ENCODE measurements at regions not wholly inside any gene's neighbourhood (a gene's known extent, or its start where the extent isn't known, plus 50 kb on each side); places are given as distances from the start of the nearest gene placed in this dataset.

DNA sequence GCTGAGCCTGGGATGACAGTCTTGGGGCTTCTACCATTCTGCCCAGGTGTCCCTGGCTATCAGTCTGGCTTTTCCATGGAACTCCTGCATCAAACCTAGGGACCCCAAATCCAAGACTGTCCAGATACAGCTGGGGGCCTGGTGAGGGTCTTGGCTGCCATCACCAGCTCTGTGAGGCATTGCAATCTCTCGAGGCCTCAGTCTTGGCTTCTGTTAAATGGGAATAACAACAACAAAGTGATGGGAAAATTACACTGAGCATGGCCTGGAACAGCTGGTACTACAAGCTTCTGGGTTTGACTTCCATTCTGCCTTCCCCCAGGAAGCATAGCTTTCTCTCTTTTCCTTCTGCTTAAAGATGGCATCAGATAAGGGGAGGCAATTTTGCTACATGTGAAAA lies 50.0 kb upstream of the LCTL start:
- Histone ChIP-seq H3K27ac (ENCODE audit: low read depth in 1 of 2, low read length in 2 of 2) (no peak overlapping the region), H3K36me3 (ENCODE audit: insufficient read depth, low read length) (no peaks in the 10 kb centered on the region), H3K9me3 (ENCODE audit: control insufficient read depth in 1 of 2, insufficient read depth in 1 of 2, low read length in 2 of 2) (no peaks in the 10 kb centered on the region), H3K4me1 (ENCODE audit: insufficient read depth, low read length) (peaks cover 11% of the 10 kb centered on the region), H3K4me3 (ENCODE audit: low read length) (no peak overlapping the region), H3K27me3 (ENCODE audit: control insufficient read depth in 1 of 2, insufficient read depth in 2 of 2, low read length in 2 of 2) (peaks cover 12 to 17% of the 10 kb centered on the region in 2 experiments)
- H3K4me3 Mint-ChIP-seq: no peak overlapping the region
- peaks cover 15% of the 10 kb centered on the region for H3K4me1 Mint-ChIP-seq (ENCODE audit: low read depth)
- no peaks in the 10 kb centered on the region for H3K36me3 Mint-ChIP-seq (ENCODE audit: low read depth)
- ChIA-PET CTCF (no interaction called here), POLR2A (no interaction called here)
- no peak for DNase-seq
- peaks cover 20% of the 10 kb centered on the region for H3K27me3 Mint-ChIP-seq
- H3K27ac Mint-ChIP-seq: no peak overlapping the region
- no peak for ATAC-seq (ENCODE audit: poor library complexity)
- TF ChIP-seq, protein P1, sequence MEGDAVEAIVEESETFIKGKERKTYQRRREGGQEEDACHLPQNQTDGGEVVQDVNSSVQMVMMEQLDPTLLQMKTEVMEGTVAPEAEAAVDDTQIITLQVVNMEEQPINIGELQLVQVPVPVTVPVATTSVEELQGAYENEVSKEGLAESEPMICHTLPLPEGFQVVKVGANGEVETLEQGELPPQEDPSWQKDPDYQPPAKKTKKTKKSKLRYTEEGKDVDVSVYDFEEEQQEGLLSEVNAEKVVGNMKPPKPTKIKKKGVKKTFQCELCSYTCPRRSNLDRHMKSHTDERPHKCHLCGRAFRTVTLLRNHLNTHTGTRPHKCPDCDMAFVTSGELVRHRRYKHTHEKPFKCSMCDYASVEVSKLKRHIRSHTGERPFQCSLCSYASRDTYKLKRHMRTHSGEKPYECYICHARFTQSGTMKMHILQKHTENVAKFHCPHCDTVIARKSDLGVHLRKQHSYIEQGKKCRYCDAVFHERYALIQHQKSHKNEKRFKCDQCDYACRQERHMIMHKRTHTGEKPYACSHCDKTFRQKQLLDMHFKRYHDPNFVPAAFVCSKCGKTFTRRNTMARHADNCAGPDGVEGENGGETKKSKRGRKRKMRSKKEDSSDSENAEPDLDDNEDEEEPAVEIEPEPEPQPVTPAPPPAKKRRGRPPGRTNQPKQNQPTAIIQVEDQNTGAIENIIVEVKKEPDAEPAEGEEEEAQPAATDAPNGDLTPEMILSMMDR (IDR thresholded peaks at IDR 0.05): no peak
- no peaks in the 10 kb centered on the region for H3K9me3 Mint-ChIP-seq
- intact Hi-C loops (cut with DNase I, micrococcal nuclease): loop anchor here in 1 of 2 experiments (5.0 kb wide), 1 partner anchor 236 kb away; no protein-coding TSS in a partner anchor

DNA sequence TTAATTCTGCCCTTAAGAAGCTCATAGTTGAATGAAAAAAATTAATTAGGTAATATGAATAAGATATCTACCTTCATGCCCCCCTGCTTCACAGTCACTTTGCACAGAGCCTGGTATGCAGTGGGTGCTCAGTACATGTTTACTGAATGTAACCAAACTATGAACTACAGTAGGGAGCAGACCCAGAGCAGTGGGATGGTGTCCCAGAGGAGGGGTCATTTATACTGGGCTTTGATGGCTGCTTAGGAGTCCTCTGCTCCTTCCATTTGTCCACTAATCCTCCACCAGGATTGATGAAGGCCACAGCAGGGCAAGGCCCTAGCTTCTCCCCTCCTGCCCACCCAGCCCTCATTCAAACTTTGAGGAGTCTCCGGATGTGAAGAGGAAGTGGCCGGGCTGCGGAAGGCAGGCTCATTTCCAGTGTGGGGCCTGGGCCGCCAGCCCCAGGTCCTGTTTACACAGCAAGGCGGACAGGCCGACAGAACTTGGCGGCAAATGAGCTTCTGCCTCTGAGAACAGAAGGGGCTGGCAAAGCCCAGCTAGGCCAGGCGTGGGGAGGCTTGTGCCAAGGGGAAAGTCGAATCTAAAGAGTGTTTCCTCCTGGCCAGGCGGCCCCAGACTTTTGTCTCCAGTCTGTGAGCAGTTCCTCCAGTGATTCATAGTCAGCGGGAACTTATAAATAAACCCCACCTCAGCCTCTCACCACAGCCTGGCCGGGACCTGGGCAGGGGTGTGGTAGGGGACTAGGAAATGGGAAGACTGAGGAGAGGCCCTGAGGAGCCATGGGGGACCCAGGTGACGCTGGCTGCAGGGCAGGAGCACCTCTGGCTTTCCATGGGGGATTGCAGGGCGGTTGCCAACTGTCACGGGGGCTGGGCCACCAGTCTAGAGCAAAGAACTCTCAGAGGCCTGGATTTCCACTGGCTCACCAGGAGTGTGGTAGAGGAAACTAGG lies 51.6 kb upstream of the LCTL start:
- peaks cover 15% of the 10 kb centered on the region for H3K4me1 Mint-ChIP-seq (ENCODE audit: low read depth)
- Histone ChIP-seq H3K9me3 (ENCODE audit: control insufficient read depth in 1 of 2, insufficient read depth in 1 of 2, low read length in 2 of 2) (peaks cover 0 to 6% of the 10 kb centered on the region in 2 experiments), H3K4me1 (ENCODE audit: insufficient read depth, low read length) (peaks cover 11% of the 10 kb centered on the region), H3K36me3 (ENCODE audit: insufficient read depth, low read length) (no peaks in the 10 kb centered on the region), H3K27me3 (ENCODE audit: control insufficient read depth in 1 of 2, insufficient read depth in 2 of 2, low read length in 2 of 2) (peaks cover 17 to 28% of the 10 kb centered on the region in 2 experiments), H3K27ac (ENCODE audit: low read depth in 1 of 2, low read length in 2 of 2) (no peak overlapping the region), H3K4me3 (ENCODE audit: low read length) (no peak overlapping the region)
- no peak overlapping the region for H3K27ac Mint-ChIP-seq
- POLR2A ChIA-PET: no interaction called here
- DNase-seq (peak in 2 of 14 experiments; percentile 47 to 62), ATAC-seq (ENCODE audit: poor library complexity) (no peak)
- CTCF ChIA-PET: no interaction called here
- peaks cover 27% of the 10 kb centered on the region for H3K27me3 Mint-ChIP-seq
- TF ChIP-seq, protein P1 (IDR thresholded peaks at IDR 0.05): no peak
- intact Hi-C loops (cut with DNase I, micrococcal nuclease): loop anchor here in 1 of 2 experiments (5.0 kb wide), 1 partner anchor 235 kb away; no protein-coding TSS in a partner anchor
- no peak overlapping the region for H3K4me3 Mint-ChIP-seq
- H3K9me3 Mint-ChIP-seq: no peaks in the 10 kb centered on the region
- no peaks in the 10 kb centered on the region for H3K36me3 Mint-ChIP-seq (ENCODE audit: low read depth)

DNA sequence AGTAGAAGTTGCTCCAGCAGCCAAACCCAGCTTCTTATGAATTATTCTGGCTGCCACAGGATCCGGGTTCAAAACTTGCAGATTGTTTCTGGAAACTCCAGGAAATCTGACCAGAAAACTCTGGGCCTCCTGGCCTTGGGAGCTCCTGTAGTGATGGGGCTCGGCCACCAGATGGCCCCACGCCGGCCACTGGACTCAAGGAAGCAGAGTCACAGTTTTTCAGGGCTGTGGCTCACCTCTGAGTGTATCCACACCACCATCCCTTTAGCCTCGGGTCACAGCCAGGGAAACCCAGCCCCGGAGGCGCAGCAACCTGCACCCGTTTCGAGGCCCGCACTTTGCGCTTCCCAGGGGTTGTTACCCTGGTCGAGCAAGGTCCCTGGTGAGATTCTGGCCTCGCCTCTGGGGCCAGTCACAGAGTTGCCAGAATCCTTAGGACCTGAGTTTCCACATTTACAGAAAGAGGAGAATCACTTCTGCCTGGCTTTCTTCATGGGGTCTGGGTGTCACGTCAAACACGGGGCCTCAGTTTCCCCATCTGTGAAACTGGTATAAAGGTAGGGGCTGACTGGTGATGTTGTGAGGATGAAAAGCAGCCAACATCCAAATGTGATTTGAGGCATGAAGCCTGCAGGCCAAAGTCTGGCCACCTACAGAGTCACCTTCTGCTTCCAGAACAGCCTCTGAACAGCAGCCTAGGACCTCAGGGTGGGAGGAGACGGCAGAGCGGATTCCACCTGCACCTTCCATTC lies 53.5 kb upstream of the LCTL start:
- ChIA-PET CTCF (interaction anchor here (0.8 to 1.4 kb wide), 3 partner anchors 13 to 232 kb away, joined by 3 to 8 read pairs (median 3); no protein-coding TSS in a partner anchor), POLR2A (interaction anchor here (1.4 kb wide), 1 partner anchor 82 kb away, joined by 3 read pairs; no protein-coding TSS in a partner anchor)
- peak in 13 of 14 experiments; percentile 7 to 63 (median 24) for DNase-seq
- Histone ChIP-seq H3K4me1 (ENCODE audit: insufficient read depth, low read length) (peaks cover 4% of the 10 kb centered on the region), H3K4me3 (ENCODE audit: low read length) (no peak overlapping the region), H3K27ac (ENCODE audit: low read depth in 1 of 2, low read length in 2 of 2) (no peak overlapping the region), H3K9me3 (ENCODE audit: control insufficient read depth in 1 of 2, insufficient read depth in 1 of 2, low read length in 2 of 2) (peaks cover 0 to 6% of the 10 kb centered on the region in 2 experiments), H3K36me3 (ENCODE audit: insufficient read depth, low read length) (no peaks in the 10 kb centered on the region), H3K27me3 (ENCODE audit: control insufficient read depth in 1 of 2, insufficient read depth in 2 of 2, low read length in 2 of 2) (peaks cover 19 to 37% of the 10 kb centered on the region in 2 experiments)
- H3K4me3 Mint-ChIP-seq: no peak overlapping the region
- no peaks in the 10 kb centered on the region for H3K36me3 Mint-ChIP-seq (ENCODE audit: low read depth)
- TF ChIP-seq, protein P1 (IDR thresholded peaks at IDR 0.05): peak; percentile 69
- peak; percentile 44 for ATAC-seq (ENCODE audit: poor library complexity)
- no peak overlapping the region for H3K27ac Mint-ChIP-seq
- H3K4me1 Mint-ChIP-seq (ENCODE audit: low read depth): peaks cover 5% of the 10 kb centered on the region
- intact Hi-C loops (cut with DNase I, micrococcal nuclease): loop anchor here (1.0 to 5.0 kb wide), 2 partner anchors 155 to 233 kb away; no protein-coding TSS in a partner anchor
- H3K27me3 Mint-ChIP-seq: peaks cover 45% of the 10 kb centered on the region
- no peaks in the 10 kb centered on the region for H3K9me3 Mint-ChIP-seq
